Activated CD4-positive, alpha-beta T cell treated with anti-CD3 and anti-CD28 coated beads, Interleukin-2, amount 50 U/mL, for 1 hour (primary cell): ENCODE measurements at regions not wholly inside any gene's neighbourhood (a gene's known extent, or its start where the extent isn't known, plus 50 kb on each side); places are given as distances from the start of the nearest gene placed in this dataset.

Experiments
- DNase-seq: peaks from one replicate; pipeline ENCODE4 v3.0.0-alpha.2; 2020

GRCh38 chr5:89441965-89442364 lies 559.0 kb upstream of the MEF2C start:
- no peak for DNase-seq

- no peak for DNase-seq
Measured at GRCh38 chr5:89440670-89441069, 557.7 kb upstream of the MEF2C start.

- DNase-seq, result no peak
Measured at GRCh38 chr5:89437450-89438435, 554.8 kb upstream of the MEF2C start.

GRCh38 chr5:89436464-89436863 lies 553.5 kb upstream of the MEF2C start:
- DNase-seq, result no peak

GRCh38 chr5:89435347-89435746 lies 552.4 kb upstream of the MEF2C start:
- DNase-seq, result no peak

GRCh38 chr5:89428624-89429023 lies 545.6 kb upstream of the MEF2C start:
- DNase-seq, result no peak

GRCh38 chr5:89425062-89425461 lies 542.1 kb upstream of the MEF2C start:
- DNase-seq, result no peak

GRCh38 chr5:89421035-89421434 lies 538.1 kb upstream of the MEF2C start:
- DNase-seq, result no peak

- DNase-seq, result no peak
Measured at GRCh38 chr5:89418407-89419085, 535.6 kb upstream of the MEF2C start.

- no peak for DNase-seq
Measured at GRCh38 chr5:89417990-89418389, 535.0 kb upstream of the MEF2C start.

GRCh38 chr5:89417515-89417914 lies 534.5 kb upstream of the MEF2C start:
- no peak for DNase-seq

- no peak for DNase-seq
Measured at GRCh38 chr5:89411891-89412290, 528.9 kb upstream of the MEF2C start.

GRCh38 chr5:89407054-89407453 lies 524.1 kb upstream of the MEF2C start:
- no peak for DNase-seq

- no peak for DNase-seq
Measured at GRCh38 chr5:89401659-89402058, 518.7 kb upstream of the MEF2C start.

GRCh38 chr5:89401012-89401411 lies 518.0 kb upstream of the MEF2C start:
- no peak for DNase-seq

- DNase-seq, result no peak
Measured at GRCh38 chr5:89399548-89399947, 516.6 kb upstream of the MEF2C start.

GRCh38 chr5:89397096-89397495 lies 514.1 kb upstream of the MEF2C start:
- DNase-seq, result no peak

- DNase-seq, result no peak
Measured at GRCh38 chr5:89396278-89396954, 513.4 kb upstream of the MEF2C start.

GRCh38 chr5:89395111-89395510 lies 512.1 kb upstream of the MEF2C start:
- no peak for DNase-seq

- DNase-seq, result no peak
Measured at GRCh38 chr5:89388872-89389271, 505.9 kb upstream of the MEF2C start.

- no peak for DNase-seq
Measured at GRCh38 chr5:89384391-89384790, 501.4 kb upstream of the MEF2C start.

GRCh38 chr5:89380635-89381034 lies 497.7 kb upstream of the MEF2C start:
- no peak for DNase-seq

GRCh38 chr5:89377767-89378455 lies 494.9 kb upstream of the MEF2C start:
- DNase-seq, result no peak
